Suprapubic skin (tissue), 4 donors: ENCODE measurements at regions not wholly inside any gene's neighbourhood (a gene's known extent, or its start where the extent isn't known, plus 50 kb on each side); places are given as distances from the start of the nearest gene placed in this dataset.

Source experiments
- POLR2A ChIP-seq, 2 donors: fragments of 450-650 bp; IDR thresholded peaks; one replicate each; pipeline ENCODE4 v1.6.1; 2017; ENCODE audit warnings: antibody characterized with exemption in 2 of 2, mild to moderate bottlenecking in 2 of 2, moderate library complexity in 2 of 2
- POLR2AphosphoS5 ChIP-seq, 3 donors: sonication (generic); formaldehyde crosslinking; IDR thresholded peaks; one replicate each; pipeline ENCODE4 v1.6.1; 2017; ENCODE audit warnings: antibody characterized with exemption in 3 of 3
- TF ChIP-seq, protein P1 (sequence below), 2 donors: fragments of 200-600 bp in 1 of 2; fragments of 450-650 bp in 1 of 2; sonication (generic) in 1 of 2; IDR thresholded peaks; one replicate each; pipeline ENCODE4 v1.5.1; 2016 to 2019; ENCODE audit warnings: antibody characterized with exemption in 2 of 2, mild to moderate bottlenecking in 1 of 2, moderate library complexity in 1 of 2

DNA sequence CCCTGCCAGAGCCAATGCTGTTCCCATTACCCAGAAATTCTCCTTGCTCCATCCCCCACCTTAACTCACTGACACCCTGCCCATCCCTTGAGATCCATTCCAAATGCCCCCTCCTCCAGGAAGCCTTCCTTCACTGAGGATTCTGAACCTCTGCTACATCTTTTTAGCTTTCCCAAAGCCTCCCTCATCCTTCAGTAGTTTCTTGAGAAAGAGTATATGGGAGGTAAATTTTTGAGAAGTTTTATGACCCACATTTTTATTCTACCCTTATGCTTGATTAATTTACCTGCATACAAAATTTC, 93.1 kb downstream of the INHBB start:
- no peak for TF ChIP-seq POLR2AphosphoS5 (IDR thresholded peaks at IDR 0.05)
- TF ChIP-seq, protein P1, sequence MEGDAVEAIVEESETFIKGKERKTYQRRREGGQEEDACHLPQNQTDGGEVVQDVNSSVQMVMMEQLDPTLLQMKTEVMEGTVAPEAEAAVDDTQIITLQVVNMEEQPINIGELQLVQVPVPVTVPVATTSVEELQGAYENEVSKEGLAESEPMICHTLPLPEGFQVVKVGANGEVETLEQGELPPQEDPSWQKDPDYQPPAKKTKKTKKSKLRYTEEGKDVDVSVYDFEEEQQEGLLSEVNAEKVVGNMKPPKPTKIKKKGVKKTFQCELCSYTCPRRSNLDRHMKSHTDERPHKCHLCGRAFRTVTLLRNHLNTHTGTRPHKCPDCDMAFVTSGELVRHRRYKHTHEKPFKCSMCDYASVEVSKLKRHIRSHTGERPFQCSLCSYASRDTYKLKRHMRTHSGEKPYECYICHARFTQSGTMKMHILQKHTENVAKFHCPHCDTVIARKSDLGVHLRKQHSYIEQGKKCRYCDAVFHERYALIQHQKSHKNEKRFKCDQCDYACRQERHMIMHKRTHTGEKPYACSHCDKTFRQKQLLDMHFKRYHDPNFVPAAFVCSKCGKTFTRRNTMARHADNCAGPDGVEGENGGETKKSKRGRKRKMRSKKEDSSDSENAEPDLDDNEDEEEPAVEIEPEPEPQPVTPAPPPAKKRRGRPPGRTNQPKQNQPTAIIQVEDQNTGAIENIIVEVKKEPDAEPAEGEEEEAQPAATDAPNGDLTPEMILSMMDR (IDR thresholded peaks at IDR 0.05) = no peak
- no peak for TF ChIP-seq POLR2A (IDR thresholded peaks at IDR 0.05)
